B cell (primary cell): ENCODE measurements at regions not wholly inside any gene's neighbourhood (a gene's known extent, or its start where the extent isn't known, plus 50 kb on each side); places are given as distances from the start of the nearest gene placed in this dataset.

Source experiments
- ATAC-seq: fragments of 200-7000 bp; cut with Tn5 transposase; one replicate; pipeline ENCODE4 v1.10.0; 2021; ENCODE audit warnings: low read depth, mild to moderate bottlenecking, moderate number of reproducible peaks, moderate library complexity
- CTCF ChIA-PET: fragments of 350-600 bp; sonication (Branson Sonifier 250); formaldehyde crosslinking; loops from one replicate; lab custom pipeline; 2021; ENCODE audit warnings: antibody characterized with exemption, inconsistent platforms; lab: Charles Lee
- POLR2A ChIA-PET: fragments of 350-600 bp; sonication (Branson Sonifier 250); formaldehyde crosslinking; loops from one replicate; lab custom pipeline; 2021; ENCODE audit warnings: antibody characterized with exemption; lab: Charles Lee
- DNase-seq: peaks from one replicate; pipeline ENCODE4 v3.0.0; 2013
- H2AFZ ChIP-seq: 2 replicates; pipeline ENCODE4 v1.6.1; 2012; ENCODE audit warnings: mild to moderate bottlenecking, low read depth, low read length; ENCODE audit not compliant: insufficient read depth, poor library complexity, severe bottlenecking
- H3K27ac ChIP-seq, 2 donors: 1 replicate in 1 of 2; 2 replicates in 1 of 2; pipeline ENCODE4 v1.5.1; 2012 to 2013; ENCODE audit warnings: low read length in 2 of 2, mild to moderate bottlenecking in 2 of 2, moderate library complexity in 1 of 2
- H3K27me3 ChIP-seq, 4 experiments: fragments of 200-600 bp in 1 of 4; sonication (generic) in 1 of 4; replicated peaks in 1 of 4; 1 replicate in 2 of 4; 2 replicates in 2 of 4; pipeline versions ENCODE4 v1.6.1 to v1.7.0; 2013 to 2016; ENCODE audit warnings: low read length in 3 of 4, mild to moderate bottlenecking in 2 of 4, mixed read lengths in 1 of 4, moderate library complexity in 1 of 4; ENCODE audit not compliant: insufficient read depth in 4 of 4, control insufficient read depth in 3 of 4; ENCODE audit errors: control extremely low read depth in 1 of 4
- H3K36me3 ChIP-seq, 2 experiments: replicated peaks in 1 of 2; 1 replicate in 1 of 2; 2 replicates in 1 of 2; pipeline versions ENCODE4 v1.6.1 to v1.7.1; 2013; ENCODE audit warnings: low read length in 1 of 2; ENCODE audit not compliant: insufficient read depth in 2 of 2, control insufficient read depth in 1 of 2; ENCODE audit errors: control extremely low read depth in 1 of 2, extremely low read depth in 1 of 2
- H3K4me1 ChIP-seq, 2 donors: fragments of 200-600 bp in 1 of 2; sonication (generic) in 1 of 2; 1 replicate in 1 of 2; 2 replicates in 1 of 2; pipeline versions ENCODE4 v1.5.1 to v1.6.1; 2013 to 2017; ENCODE audit warnings: low read length in 2 of 2; ENCODE audit not compliant: control insufficient read depth in 2 of 2, insufficient read depth in 2 of 2
- H3K4me2 ChIP-seq: replicated peaks from 2 replicates; pipeline ENCODE3; 2012; ENCODE audit warnings: mild to moderate bottlenecking, low read depth, low read length; ENCODE audit not compliant: poor library complexity, severe bottlenecking
- H3K4me3 ChIP-seq, 5 experiments: fragments of 200-600 bp in 1 of 5; sonication (generic) in 1 of 5; 1 replicate in 3 of 5; 2 replicates in 2 of 5; pipeline versions ENCODE4 v1.5.1 to v1.7.0; 2011 to 2016; ENCODE audit warnings: low read length in 4 of 5, mild to moderate bottlenecking in 4 of 5, low read depth in 2 of 5, control low read depth in 1 of 5, moderate library complexity in 1 of 5; ENCODE audit not compliant: insufficient read depth in 1 of 5; ENCODE audit errors: control extremely low read depth in 1 of 5, extremely low read depth in 1 of 5
- H3K79me2 ChIP-seq: fragments of 200-600 bp; sonication (generic); one replicate; pipeline ENCODE4 v1.6.0; 2016; ENCODE audit warnings: low read length; ENCODE audit not compliant: control insufficient read depth, insufficient read depth
- H3K9ac ChIP-seq: fragments of 200-600 bp; sonication (generic); 2 replicates; pipeline ENCODE4 v1.6.1; 2017; ENCODE audit warnings: mild to moderate bottlenecking, low read length, moderate library complexity
- H3K9me3 ChIP-seq, 3 donors: one replicate each; pipeline versions ENCODE4 v1.6.1 to v1.7.1; 2013; ENCODE audit warnings: low read length in 2 of 3; ENCODE audit not compliant: control insufficient read depth in 2 of 3, insufficient read depth in 1 of 3; ENCODE audit errors: control extremely low read depth in 1 of 3
- H4K20me1 ChIP-seq: 2 replicates; pipeline ENCODE4 v1.6.0; 2012; ENCODE audit warnings: mild to moderate bottlenecking, low read length; ENCODE audit not compliant: insufficient read depth, control insufficient read depth, poor library complexity, severe bottlenecking
- H3K27ac Mint-ChIP-seq: one replicate; pipeline ENCODE4 v1.8.0; 2021; ENCODE audit warnings: mixed read lengths
- H3K27me3 Mint-ChIP-seq: one replicate; pipeline ENCODE4 v1.8.0; 2021; ENCODE audit warnings: mixed read lengths
- H3K4me1 Mint-ChIP-seq: one replicate; pipeline ENCODE4 v1.8.0; 2021; ENCODE audit warnings: mixed read lengths
- H3K4me3 Mint-ChIP-seq: one replicate; pipeline ENCODE4 v1.8.0; 2021; ENCODE audit warnings: mixed read lengths
- H3K9me3 Mint-ChIP-seq: one replicate; pipeline ENCODE4 v1.8.0; 2022; ENCODE audit warnings: mixed read lengths; ENCODE audit not compliant: insufficient read depth
- CTCF ChIP-seq: fragments of 200-600 bp; IDR thresholded peaks from one replicate; pipeline ENCODE4 v1.8.0; 2022; ENCODE audit warnings: antibody characterized with exemption, mild to moderate bottlenecking
- EZH2 ChIP-seq: IDR thresholded peaks from 2 replicates; pipeline ENCODE4 v1.6.1; 2012; ENCODE audit warnings: borderline replicate concordance, low read depth, mild to moderate bottlenecking, moderate library complexity, low read length; ENCODE audit not compliant: insufficient read depth, poor library complexity, severe bottlenecking
- WGBS: methylation state at CpG from one replicate; pipeline ENCODE4 v1.1.5; 2013; ENCODE audit warnings: missing lambda C conversion rate; ENCODE audit not compliant: insufficient coverage; 5-methylcytosine and 5-hydroxymethylcytosine counted together
- intact Hi-C: fragments of 100-400 bp; cut with micrococcal nuclease; formaldehyde crosslinking; loops from one replicate; pipeline ENCODE4 v1.10.0; 2022

DNA sequence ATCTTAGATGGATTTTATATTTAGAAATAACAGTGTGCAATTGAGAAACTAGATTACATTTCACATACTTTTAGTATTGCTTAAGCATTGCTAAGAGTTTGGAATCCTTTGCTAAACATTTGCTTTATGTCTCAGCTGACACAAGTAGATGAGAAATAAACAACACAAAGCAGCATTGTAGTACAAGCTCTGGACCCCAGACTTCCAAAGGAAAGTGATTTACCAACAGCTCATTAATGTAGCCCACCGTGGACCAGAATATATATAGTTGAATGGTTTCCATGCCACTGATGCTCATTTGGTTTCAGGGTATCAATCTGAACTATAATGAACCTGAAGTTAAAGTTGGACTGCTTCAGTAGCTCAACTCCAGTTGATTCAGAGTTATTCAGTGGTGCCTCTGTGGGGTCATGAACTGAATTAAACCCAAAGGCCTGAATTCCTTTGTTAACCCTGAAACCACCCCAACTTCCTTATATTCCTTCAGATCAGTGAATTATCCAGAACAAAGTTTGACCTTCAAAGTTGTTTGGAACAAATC, 132.1 kb upstream of the NEIL3 start:
- H3K9me3 ChIP-seq: peaks cover 0 to 4% (median 0%) of the 10 kb centered on the region in 3 donors
- Mint-ChIP-seq H3K4me1 (no peaks in the 10 kb centered on the region), H3K4me3 (no peak overlapping the region), H3K9me3 (peaks cover 4% of the 10 kb centered on the region), H3K27ac (no peak overlapping the region), H3K27me3 (no peaks in the 10 kb centered on the region)
- no peak overlapping the region for H3K9ac ChIP-seq
- TF ChIP-seq EZH2 (no peak), CTCF (no peak)
- DNase-seq (no peak), ATAC-seq (no peak)
- H3K4me2 ChIP-seq: no peak overlapping the region
- no peak overlapping the region for H3K4me3 ChIP-seq
- H3K27ac ChIP-seq: no peak overlapping the region
- H3K79me2 ChIP-seq: no peaks in the 10 kb centered on the region
- no peaks in the 10 kb centered on the region for H3K36me3 ChIP-seq
- intact Hi-C loops: no loop called here
- no peak overlapping the region for H2AFZ ChIP-seq
- no peaks in the 10 kb centered on the region for H3K27me3 ChIP-seq
- 67% methylated on average over 1 of the region's 1 CpG for WGBS
- CTCF ChIA-PET: no interaction called here
- POLR2A ChIA-PET: no interaction called here
- H3K4me1 ChIP-seq: no peaks in the 10 kb centered on the region
- H4K20me1 ChIP-seq: no peaks in the 10 kb centered on the region

DNA sequence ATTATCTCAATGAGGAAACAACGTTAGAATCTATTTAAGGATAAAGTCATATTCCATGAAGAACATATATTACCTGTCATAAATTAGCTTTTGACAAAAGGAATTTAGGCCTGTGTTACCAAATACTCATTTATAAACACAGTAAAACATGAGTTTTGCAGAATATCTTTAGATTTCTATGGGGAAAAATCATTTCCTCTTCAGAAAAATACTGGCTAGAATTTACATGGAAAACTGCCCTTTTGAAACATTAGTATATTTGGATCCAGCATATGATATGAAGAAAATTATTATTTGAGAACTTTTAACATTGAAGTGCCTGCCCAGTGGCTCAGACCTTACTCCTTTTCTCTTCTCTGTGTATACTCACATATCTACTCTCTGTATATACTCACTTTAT, 131.4 kb upstream of the NEIL3 start:
- no peak for TF ChIP-seq CTCF
- TF ChIP-seq EZH2: no peak
- Histone ChIP-seq H4K20me1 (no peaks in the 10 kb centered on the region), H3K4me3 (no peak overlapping the region), H3K9me3 (peaks cover 0 to 2% (median 0%) of the 10 kb centered on the region in 3 donors), H3K4me2 (no peak overlapping the region), H3K27me3 (no peaks in the 10 kb centered on the region), H3K36me3 (no peaks in the 10 kb centered on the region), H3K4me1 (no peaks in the 10 kb centered on the region), H3K9ac (no peak overlapping the region), H3K79me2 (no peaks in the 10 kb centered on the region), H3K27ac (no peak overlapping the region), H2AFZ (no peak overlapping the region)
- ATAC-seq (no peak), DNase-seq (no peak)
- intact Hi-C loops: no loop called here
- CTCF ChIA-PET: no interaction called here
- POLR2A ChIA-PET: no interaction called here
- H3K4me3 Mint-ChIP-seq: no peak overlapping the region
- no peaks in the 10 kb centered on the region for H3K27me3 Mint-ChIP-seq
- H3K9me3 Mint-ChIP-seq: peaks cover 4% of the 10 kb centered on the region
- no peak overlapping the region for H3K27ac Mint-ChIP-seq
- no CpG with 5 or more reads among the region's 1 CpG for WGBS
- no peaks in the 10 kb centered on the region for H3K4me1 Mint-ChIP-seq
